ENCODE measurements at regions not wholly inside any gene's neighbourhood (a gene's known extent, or its start where the extent isn't known, plus 50 kb on each side); places are given as distances from the start of the nearest gene placed in this dataset.

GRCh38 chr5:174339130-174339529 lies 293.6 kb downstream of the NSG2 start:
- TF ChIP-seq POLR2AphosphoS5 (IDR thresholded peaks at IDR 0.05; ENCODE audit: borderline replicate concordance, low read depth, low read length) (no peak), EZH2 (IDR thresholded peaks at IDR 0.05) (no peak)
